ENCODE measurements at regions not wholly inside any gene's neighbourhood (a gene's known extent, or its start where the extent isn't known, plus 50 kb on each side); places are given as distances from the start of the nearest gene placed in this dataset.

DNA sequence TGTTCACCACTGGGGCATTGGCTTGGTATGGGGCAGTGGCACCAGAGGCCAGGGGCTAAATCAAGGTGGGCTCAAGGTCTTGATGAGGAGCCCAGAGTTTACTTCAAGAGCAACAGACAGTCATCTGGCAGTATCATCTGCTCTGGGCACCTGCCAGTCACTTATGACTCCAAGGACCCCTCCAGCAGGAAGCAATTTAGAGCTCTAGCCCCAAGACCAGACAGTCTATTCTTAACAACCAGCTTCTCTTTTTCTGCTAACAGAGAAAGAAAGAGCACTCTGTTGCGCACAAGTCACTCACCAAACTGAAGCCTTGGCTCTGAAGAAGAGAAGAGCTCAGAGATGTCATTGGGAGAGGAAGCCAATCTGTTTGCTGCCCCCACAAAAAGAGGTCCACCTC, 309.2 kb downstream of the HS3ST1 start:
- no peak overlapping the region for H3K27ac ChIP-seq (ENCODE audit: low read depth, low read length, poor library complexity, severe bottlenecking)
- no peaks in the 10 kb centered on the region for H3K9me2 ChIP-seq (ENCODE audit: low read depth, low read length)
- TF ChIP-seq EZH2 (IDR thresholded peaks at IDR 0.05; ENCODE audit: borderline replicate concordance, low read length) (no peak), CTCF (IDR thresholded peaks at IDR 0.05; ENCODE audit: low read length) (no peak)
- H3K9me3 ChIP-seq (ENCODE audit: low read length) = no peaks in the 10 kb centered on the region
- H3F3A ChIP-seq (ENCODE audit: insufficient read depth, low read length) = no peaks in the 10 kb centered on the region
- no peaks in the 10 kb centered on the region for H3K27me3 ChIP-seq (ENCODE audit: insufficient read depth, low read length)
- no peak overlapping the region for H3K4me2 ChIP-seq (ENCODE audit: low read length)
- H3K9ac ChIP-seq (ENCODE audit: low read length) = no peak overlapping the region
- no peaks in the 10 kb centered on the region for H4K20me1 ChIP-seq (ENCODE audit: insufficient read depth, low read length)
- no peaks in the 10 kb centered on the region for H3K36me3 ChIP-seq (ENCODE audit: insufficient read depth, low read length)
- no peaks in the 10 kb centered on the region for H3K4me1 ChIP-seq (ENCODE audit: insufficient read depth, low read length, severe bottlenecking)
- no peak overlapping the region for H3K4me3 ChIP-seq (ENCODE audit: low read depth, low read length, poor library complexity, severe bottlenecking)
- no peak overlapping the region for H2AFZ ChIP-seq (ENCODE audit: low read length)
- H3K79me2 ChIP-seq (ENCODE audit: insufficient read depth, low read length) = no peaks in the 10 kb centered on the region

- Histone ChIP-seq H3K9me2 (ENCODE audit: low read depth, low read length) (no peaks in the 10 kb centered on the region), H3K36me3 (ENCODE audit: insufficient read depth, low read length) (no peaks in the 10 kb centered on the region), H3K9me3 (ENCODE audit: low read length) (no peaks in the 10 kb centered on the region), H3F3A (ENCODE audit: insufficient read depth, low read length) (no peaks in the 10 kb centered on the region), H2AFZ (ENCODE audit: low read length) (no peak overlapping the region), H3K27ac (ENCODE audit: low read depth, low read length, poor library complexity, severe bottlenecking) (no peak overlapping the region), H3K79me2 (ENCODE audit: insufficient read depth, low read length) (no peaks in the 10 kb centered on the region), H3K27me3 (ENCODE audit: insufficient read depth, low read length) (no peaks in the 10 kb centered on the region), H3K4me1 (ENCODE audit: insufficient read depth, low read length, severe bottlenecking) (no peaks in the 10 kb centered on the region), H4K20me1 (ENCODE audit: insufficient read depth, low read length) (no peaks in the 10 kb centered on the region), H3K4me2 (ENCODE audit: low read length) (no peak overlapping the region), H3K4me3 (ENCODE audit: low read depth, low read length, poor library complexity, severe bottlenecking) (no peak overlapping the region), H3K9ac (ENCODE audit: low read length) (no peak overlapping the region)
- TF ChIP-seq EZH2 (IDR thresholded peaks at IDR 0.05; ENCODE audit: borderline replicate concordance, low read length) = no peak
- TF ChIP-seq CTCF (IDR thresholded peaks at IDR 0.05; ENCODE audit: low read length) = no peak
These were observed 310.2 kb downstream of the HS3ST1 start for GRCh38 chr4:11118513-11118912.

GRCh38 chr4:11116940-11117339, 311.8 kb downstream of the HS3ST1 start:
- Histone ChIP-seq H2AFZ (ENCODE audit: low read length) (no peak overlapping the region), H3K9me3 (ENCODE audit: low read length) (no peaks in the 10 kb centered on the region), H3F3A (ENCODE audit: insufficient read depth, low read length) (no peaks in the 10 kb centered on the region), H3K9ac (ENCODE audit: low read length) (no peak overlapping the region), H3K9me2 (ENCODE audit: low read depth, low read length) (no peaks in the 10 kb centered on the region), H3K27me3 (ENCODE audit: insufficient read depth, low read length) (no peaks in the 10 kb centered on the region), H3K36me3 (ENCODE audit: insufficient read depth, low read length) (no peaks in the 10 kb centered on the region), H4K20me1 (ENCODE audit: insufficient read depth, low read length) (no peaks in the 10 kb centered on the region), H3K4me1 (ENCODE audit: insufficient read depth, low read length, severe bottlenecking) (no peaks in the 10 kb centered on the region), H3K79me2 (ENCODE audit: insufficient read depth, low read length) (no peaks in the 10 kb centered on the region), H3K4me2 (ENCODE audit: low read length) (no peak overlapping the region), H3K27ac (ENCODE audit: low read depth, low read length, poor library complexity, severe bottlenecking) (no peak overlapping the region), H3K4me3 (ENCODE audit: low read depth, low read length, poor library complexity, severe bottlenecking) (no peak overlapping the region)
- TF ChIP-seq CTCF (IDR thresholded peaks at IDR 0.05; ENCODE audit: low read length) (no peak), EZH2 (IDR thresholded peaks at IDR 0.05; ENCODE audit: borderline replicate concordance, low read length) (no peak)

Data from OCI-LY1 (cell line).